Stimulated activated naive B cell treated with anti-CD40 and anti-IgM and Interleukin-4, amounts not matched to agents 10 μg/mL and 1 μg/mL and 100 μg/mL, for 72 hours (primary cell): ENCODE measurements at regions not wholly inside any gene's neighbourhood (a gene's known extent, or its start where the extent isn't known, plus 50 kb on each side); places are given as distances from the start of the nearest gene placed in this dataset.
A peak's percentile ranks its signal among the peaks of the same experiment; 100 is the strongest.
"Not testable (repeated sequence)": the region's sequence is repeated elsewhere in the genome, so short reads cannot be mapped to it uniquely, and the experiment has no call there.

Experiments used
- ATAC-seq, 2 donors: fragments of 150-1000 bp; cut with Tn5 transposase; replicated peaks; 2 replicates each; pipeline ENCODE4 v1.10.0; 2021; ENCODE audit warnings: moderate library complexity in 1 of 2
- DNase-seq: peaks from one replicate; pipeline ENCODE4 v3.0.0; 2021
- H3K27ac Mint-ChIP-seq: one replicate; pipeline ENCODE4 v1.8.0; 2022; ENCODE audit warnings: mild to moderate bottlenecking, mixed read lengths
- H3K27me3 Mint-ChIP-seq, 2 donors: one replicate each; pipeline ENCODE4 v1.8.0; 2022; ENCODE audit warnings: mixed read lengths in 2 of 2
- H3K36me3 Mint-ChIP-seq, 2 donors: one replicate each; pipeline ENCODE4 v1.8.0; 2022; ENCODE audit warnings: mixed read lengths in 2 of 2, mild to moderate bottlenecking in 1 of 2
- H3K4me1 Mint-ChIP-seq, 2 donors: one replicate each; pipeline ENCODE4 v1.8.0; 2022; ENCODE audit warnings: mixed read lengths in 2 of 2, mild to moderate bottlenecking in 1 of 2
- H3K4me3 Mint-ChIP-seq, 2 donors: one replicate each; pipeline ENCODE4 v1.8.0; 2022; ENCODE audit warnings: mild to moderate bottlenecking in 2 of 2, mixed read lengths in 2 of 2, moderate library complexity in 1 of 2
- H3K9me3 Mint-ChIP-seq, 2 donors: one replicate each; pipeline ENCODE4 v1.8.0; 2022; ENCODE audit warnings: mixed read lengths in 2 of 2, mild to moderate bottlenecking in 1 of 2

DNA sequence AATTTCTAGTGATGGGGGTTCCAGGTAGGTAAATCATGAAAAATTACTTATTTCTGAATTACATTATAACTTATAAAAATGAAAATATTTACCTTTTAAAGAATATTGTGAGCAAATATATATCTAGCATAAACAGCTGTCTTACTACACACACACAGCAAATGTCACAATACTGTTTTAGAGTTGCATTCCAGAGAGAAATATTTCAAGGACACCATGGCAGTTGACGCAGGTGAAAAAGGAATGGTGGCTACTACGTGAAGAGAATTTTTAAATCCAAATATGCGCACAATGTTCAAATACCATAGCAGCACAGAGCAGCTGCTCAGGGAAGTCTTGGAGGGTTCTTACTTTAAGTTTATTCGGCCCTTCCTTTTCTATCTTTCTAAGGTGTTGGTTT, 356.2 kb downstream of the CGGBP1 start:
- Mint-ChIP-seq H3K4me3 (no peak overlapping the region), H3K27ac (no peak overlapping the region), H3K27me3 (peaks cover 3 to 13% of the 10 kb centered on the region in 2 donors), H3K36me3 (no peaks in the 10 kb centered on the region), H3K9me3 (peaks cover 0 to 4% of the 10 kb centered on the region in 2 donors), H3K4me1 (peaks cover 2 to 5% of the 10 kb centered on the region in 2 donors)
- DNase-seq (no peak), ATAC-seq (no peak)

DNA sequence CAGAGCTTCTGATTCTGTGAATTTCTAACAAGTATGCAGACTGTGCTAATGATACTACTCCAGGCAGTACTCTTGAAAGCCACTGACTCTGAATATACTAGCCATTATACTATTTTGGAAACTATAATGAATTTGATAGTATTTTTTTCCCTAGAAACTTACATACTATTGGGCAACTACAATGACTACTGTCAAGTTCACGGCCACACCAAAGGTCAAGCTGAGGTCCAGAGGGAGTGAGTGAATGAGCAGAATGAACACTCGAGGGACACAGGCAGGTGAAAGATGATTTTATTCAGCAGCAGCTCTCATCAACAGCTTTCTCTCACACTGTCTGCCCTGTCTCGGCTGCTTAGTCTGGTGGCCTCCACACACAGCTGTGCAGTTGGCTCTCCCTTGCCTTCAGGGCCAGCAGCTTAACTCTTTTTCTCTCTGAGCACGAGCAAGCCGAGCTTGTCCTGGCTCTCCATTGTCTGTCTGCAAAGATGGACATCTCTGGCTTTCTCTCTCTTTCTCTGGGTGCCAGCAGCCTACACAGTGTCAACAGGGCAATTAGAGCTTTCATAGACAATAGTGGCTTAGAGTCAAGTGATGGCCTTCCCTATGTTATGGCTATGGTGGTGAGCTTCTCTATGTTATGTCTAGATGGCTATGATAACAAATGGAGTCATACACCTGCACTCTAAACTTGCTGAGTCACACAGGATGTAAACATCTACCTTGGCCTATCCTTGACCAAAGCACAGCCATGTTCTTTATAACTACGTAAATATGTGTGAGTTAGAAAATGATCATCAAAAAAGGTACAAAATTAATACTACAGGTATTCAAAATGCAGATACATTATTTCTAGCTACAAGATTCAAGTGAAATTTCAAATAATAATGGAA, 362.4 kb downstream of the CGGBP1 start:
- no peaks in the 10 kb centered on the region for H3K4me1 Mint-ChIP-seq

GRCh38 chr3:87694678-87695077, 364.1 kb downstream of the CGGBP1 start:
- H3K9me3 Mint-ChIP-seq, result peaks cover 0 to 4% of the 10 kb centered on the region in 2 donors
- H3K4me1 Mint-ChIP-seq, result no peaks in the 10 kb centered on the region
- H3K4me3 Mint-ChIP-seq, result no peak overlapping the region

More for the DNA sequence above, 362.4 kb downstream of the CGGBP1 start:
- H3K27ac Mint-ChIP-seq, result peak overlapping the region; percentile 52
- H3K9me3 Mint-ChIP-seq, result peaks cover 0 to 4% of the 10 kb centered on the region in 2 donors
- no peaks in the 10 kb centered on the region for H3K36me3 Mint-ChIP-seq
- DNase-seq, result no peak
- peaks cover 0 to 5% of the 10 kb centered on the region in 2 donors for H3K27me3 Mint-ChIP-seq
- ATAC-seq, result no peak
- H3K4me3 Mint-ChIP-seq, result no peak overlapping the region

GRCh38 chr3:87691109-87691508, 367.7 kb downstream of the CGGBP1 start:
- Mint-ChIP-seq H3K27me3 (no peaks in the 10 kb centered on the region), H3K4me3 (no peak overlapping the region), H3K36me3 (no peaks in the 10 kb centered on the region), H3K9me3 (peaks cover 0 to 1% of the 10 kb centered on the region in 2 donors), H3K4me1 (no peaks in the 10 kb centered on the region), H3K27ac (no peak overlapping the region)
- ATAC-seq, result no peak
- DNase-seq, result no peak

More at GRCh38 chr3:87694678-87695077, 364.1 kb downstream of the CGGBP1 start:
- peaks cover 0 to 5% of the 10 kb centered on the region in 2 donors for H3K27me3 Mint-ChIP-seq
- no peak for DNase-seq
- H3K27ac Mint-ChIP-seq, result no peak overlapping the region
- ATAC-seq, result no peak
- H3K36me3 Mint-ChIP-seq, result no peaks in the 10 kb centered on the region

DNA sequence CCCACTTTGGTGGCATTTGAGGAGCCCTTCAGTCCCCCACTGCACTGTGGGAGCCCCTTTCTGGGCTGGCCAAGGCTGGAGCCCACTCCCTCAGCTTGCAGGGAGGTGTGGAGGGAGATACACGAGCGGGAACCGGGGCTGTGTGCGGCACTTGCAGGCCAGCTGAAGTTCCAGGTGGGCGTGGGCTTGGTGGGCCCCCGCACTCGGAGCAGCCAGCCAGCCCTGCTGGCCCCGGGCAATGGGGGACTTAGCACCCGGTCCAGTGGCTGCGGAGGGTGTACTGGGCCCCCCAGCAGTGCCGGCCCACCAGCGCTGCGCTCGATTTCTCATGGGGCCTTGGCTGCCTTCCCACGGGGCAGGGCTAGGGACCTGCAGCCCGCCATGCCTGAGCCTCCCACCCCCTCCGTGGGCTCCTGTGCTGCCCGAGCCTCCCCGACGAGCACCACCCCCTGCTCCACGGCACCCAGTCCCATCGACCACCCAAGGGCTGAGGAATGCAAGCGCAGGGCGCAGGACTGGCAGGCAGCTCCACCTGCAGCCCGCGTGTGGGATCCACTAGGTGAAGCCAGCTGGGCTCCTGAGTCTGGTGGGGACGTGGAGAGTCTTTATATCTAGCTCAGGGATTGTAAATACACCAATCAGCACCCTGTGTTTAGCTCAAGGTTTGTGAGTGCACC, 379.7 kb downstream of the CGGBP1 start:
- not testable (repeated sequence) for DNase-seq, H3K36me3 Mint-ChIP-seq, H3K4me3 Mint-ChIP-seq, H3K27ac Mint-ChIP-seq, ATAC-seq, H3K9me3 Mint-ChIP-seq, H3K4me1 Mint-ChIP-seq
- peaks cover 21 to 31% of the 10 kb centered on the region in 2 donors for H3K27me3 Mint-ChIP-seq

GRCh38 chr3:87674397-87675161, 384.2 kb downstream of the CGGBP1 start:
- peaks cover 28 to 35% of the 10 kb centered on the region in 2 donors for H3K27me3 Mint-ChIP-seq
- H3K36me3 Mint-ChIP-seq, result no peaks in the 10 kb centered on the region
- H3K27ac Mint-ChIP-seq, result peak overlapping the region; percentile 70
- ATAC-seq (peak; percentile 99 to 100), DNase-seq (peak; percentile 50)
- peaks cover 8 to 9% of the 10 kb centered on the region in 2 donors for H3K4me1 Mint-ChIP-seq
- H3K9me3 Mint-ChIP-seq, result no peaks in the 10 kb centered on the region
- H3K4me3 Mint-ChIP-seq, result no peak overlapping the region

- no peaks in the 10 kb centered on the region for H3K9me3 Mint-ChIP-seq
- no peak overlapping the region for H3K4me3 Mint-ChIP-seq
- DNase-seq (no peak), ATAC-seq (no peak)
- H3K36me3 Mint-ChIP-seq, result no peaks in the 10 kb centered on the region
- H3K27me3 Mint-ChIP-seq, result peaks cover 27 to 43% of the 10 kb centered on the region in 2 donors
- H3K4me1 Mint-ChIP-seq, result peaks cover 8 to 9% of the 10 kb centered on the region in 2 donors
- H3K27ac Mint-ChIP-seq, result no peak overlapping the region
These were observed 385.7 kb downstream of the CGGBP1 start for GRCh38 chr3:87673132-87673531.

DNA sequence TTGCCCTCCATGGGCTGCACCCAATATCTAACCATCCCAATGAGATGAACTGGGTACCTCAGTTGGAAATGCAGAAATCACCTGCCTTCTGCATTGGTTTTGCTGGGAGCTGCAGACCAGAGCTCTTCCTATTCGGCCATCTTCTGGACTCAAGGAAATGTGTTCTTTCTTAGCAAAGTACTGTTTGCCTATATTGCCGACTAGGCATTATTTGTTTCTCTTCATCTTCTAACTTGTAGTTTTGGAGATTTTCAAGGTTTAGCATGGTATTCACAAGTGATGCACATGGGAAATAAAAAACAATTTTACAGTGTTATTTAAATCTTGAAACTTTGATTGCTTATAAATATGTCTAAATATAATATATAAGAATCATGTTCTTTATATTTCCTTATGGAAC, 377.8 kb upstream of the POU1F1 start:
- Mint-ChIP-seq H3K9me3 (peaks cover 2 to 3% of the 10 kb centered on the region in 2 donors), H3K4me1 (no peaks in the 10 kb centered on the region), H3K27ac (no peak overlapping the region), H3K27me3 (peaks cover 8 to 33% of the 10 kb centered on the region in 2 donors), H3K4me3 (no peak overlapping the region), H3K36me3 (no peaks in the 10 kb centered on the region)
- ATAC-seq, result no peak
- no peak for DNase-seq

DNA sequence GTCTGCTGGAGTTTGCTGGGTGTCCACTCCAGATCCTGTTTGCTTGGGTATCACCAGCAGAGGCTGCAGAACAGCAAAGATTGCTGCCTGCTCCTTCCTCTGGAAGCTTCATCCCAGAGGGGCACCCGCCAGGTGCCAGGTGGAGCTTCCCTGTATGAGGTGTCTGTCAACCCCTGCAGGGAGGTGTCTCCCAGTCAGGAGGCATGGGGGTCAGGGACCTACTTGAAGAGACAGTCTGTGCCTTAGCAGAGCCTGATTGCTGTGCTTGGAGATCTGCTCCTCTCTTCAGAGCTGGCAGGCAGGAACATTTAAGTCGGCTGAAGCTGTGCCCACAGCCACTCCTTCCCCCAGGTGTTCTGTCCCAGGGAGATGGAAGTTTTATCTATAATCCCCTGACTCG, 376.8 kb upstream of the POU1F1 start:
- not testable (repeated sequence) for H3K4me3 Mint-ChIP-seq, ATAC-seq, H3K4me1 Mint-ChIP-seq, H3K9me3 Mint-ChIP-seq, H3K27ac Mint-ChIP-seq, DNase-seq, H3K36me3 Mint-ChIP-seq
- H3K27me3 Mint-ChIP-seq, result peaks cover 8 to 32% of the 10 kb centered on the region in 2 donors

DNA sequence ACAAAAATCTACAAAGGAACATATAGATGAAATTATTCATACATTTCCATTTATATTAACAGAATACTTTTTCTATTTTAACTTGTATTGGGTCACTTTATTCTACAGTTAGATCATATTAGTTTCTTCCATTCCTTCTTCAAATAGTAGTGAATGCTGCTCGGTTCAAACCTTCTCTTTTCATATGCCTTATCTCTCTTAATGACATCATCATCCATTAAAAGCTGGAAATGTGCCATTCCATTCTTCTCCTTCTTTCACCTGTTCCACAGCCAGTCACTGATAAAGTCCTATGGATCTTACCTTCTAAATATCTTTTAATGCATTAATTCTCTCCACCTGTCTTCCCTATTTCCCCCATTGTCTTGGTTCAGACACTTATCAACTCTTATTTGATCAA, 358.0 kb upstream of the POU1F1 start:
- H3K4me1 Mint-ChIP-seq, result no peaks in the 10 kb centered on the region
- H3K27me3 Mint-ChIP-seq, result peaks cover 0 to 5% of the 10 kb centered on the region in 2 donors
- no peak for ATAC-seq
- no peak overlapping the region for H3K27ac Mint-ChIP-seq
- H3K9me3 Mint-ChIP-seq, result peaks cover 0 to 6% of the 10 kb centered on the region in 2 donors
- DNase-seq, result no peak
- H3K4me3 Mint-ChIP-seq, result no peak overlapping the region
- no peaks in the 10 kb centered on the region for H3K36me3 Mint-ChIP-seq

DNA sequence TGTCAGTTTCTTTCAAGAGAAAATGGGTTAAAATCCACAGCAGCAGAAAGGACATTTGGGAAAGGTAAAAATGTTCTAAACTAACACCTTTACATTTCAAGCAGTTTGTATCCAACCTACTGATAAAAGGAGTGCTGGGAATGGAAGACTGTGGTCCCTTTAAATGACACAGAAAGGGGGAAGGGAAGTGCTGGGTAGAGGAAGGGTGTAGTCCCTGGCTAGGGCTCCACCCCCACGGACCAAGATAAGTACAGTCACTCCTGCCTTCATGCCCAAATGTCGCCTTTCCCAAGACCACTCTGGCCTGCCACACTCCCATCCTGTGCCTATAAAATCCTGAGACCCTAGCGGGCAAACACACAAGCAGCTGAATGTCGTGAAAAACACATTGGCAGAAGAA, 350.9 kb upstream of the POU1F1 start:
- Mint-ChIP-seq H3K27ac (no peak overlapping the region), H3K4me1 (no peaks in the 10 kb centered on the region), H3K9me3 (peaks cover 0 to 4% of the 10 kb centered on the region in 2 donors), H3K36me3 (no peaks in the 10 kb centered on the region), H3K4me3 (no peak overlapping the region), H3K27me3 (peaks cover 0 to 5% of the 10 kb centered on the region in 2 donors)
- ATAC-seq (no peak), DNase-seq (no peak)

- Mint-ChIP-seq H3K36me3 (no peaks in the 10 kb centered on the region), H3K4me3 (no peak overlapping the region), H3K4me1 (no peaks in the 10 kb centered on the region), H3K9me3 (peaks cover 0 to 4% of the 10 kb centered on the region in 2 donors), H3K27ac (no peak overlapping the region), H3K27me3 (peaks cover 0 to 4% of the 10 kb centered on the region in 2 donors)
- no peak for DNase-seq
- ATAC-seq, result no peak
These were observed 350.2 kb upstream of the POU1F1 start for GRCh38 chr3:87626546-87626945.

DNA sequence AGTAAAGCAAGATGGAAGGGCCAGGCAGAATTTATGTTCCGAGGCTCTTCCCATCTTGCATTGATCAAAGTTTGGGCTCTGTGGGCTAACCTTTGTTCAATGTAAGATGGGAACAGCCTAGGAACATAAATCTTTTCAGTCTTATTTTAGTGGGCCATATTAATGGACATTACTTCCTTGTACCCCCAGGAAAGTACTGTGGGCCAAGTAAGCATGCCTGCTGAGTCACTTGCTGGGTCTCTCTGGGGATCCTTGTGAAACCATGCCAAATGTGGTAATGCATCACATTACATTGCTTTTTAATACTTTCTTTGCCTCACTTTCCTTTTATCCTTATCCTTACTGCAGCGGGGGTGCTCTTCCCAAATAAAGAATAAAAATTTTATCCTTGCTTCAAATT, 349.5 kb upstream of the POU1F1 start:
- H3K4me3 Mint-ChIP-seq, result no peak overlapping the region
- DNase-seq, result no peak
- no peaks in the 10 kb centered on the region for H3K36me3 Mint-ChIP-seq
- no peaks in the 10 kb centered on the region for H3K27me3 Mint-ChIP-seq
- H3K27ac Mint-ChIP-seq, result no peak overlapping the region
- no peak for ATAC-seq
- H3K9me3 Mint-ChIP-seq, result no peaks in the 10 kb centered on the region
- H3K4me1 Mint-ChIP-seq, result no peaks in the 10 kb centered on the region

DNA sequence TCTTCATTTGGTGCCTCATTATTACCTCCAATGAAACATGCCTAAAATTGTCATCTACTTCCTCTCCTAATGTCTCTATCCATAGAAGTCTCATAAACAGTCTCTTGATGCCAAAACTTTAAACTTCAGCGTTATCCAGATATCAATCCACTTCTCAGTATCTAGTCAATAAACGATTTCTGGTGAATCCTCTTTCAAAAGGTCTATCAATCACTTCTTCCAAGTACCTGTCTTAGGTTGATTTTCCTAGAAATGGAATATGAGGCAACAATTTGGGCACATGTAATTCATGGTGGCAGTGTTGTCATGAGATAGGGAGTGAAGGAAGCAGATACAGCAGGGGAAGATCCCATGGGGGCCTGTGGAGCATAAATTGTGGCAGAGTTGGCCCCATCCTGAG, 348.5 kb upstream of the POU1F1 start:
- no peaks in the 10 kb centered on the region for H3K27me3 Mint-ChIP-seq
- no peak for ATAC-seq

More for the DNA sequence above, 348.5 kb upstream of the POU1F1 start:
- Mint-ChIP-seq H3K4me3 (no peak overlapping the region), H3K27ac (no peak overlapping the region), H3K9me3 (no peaks in the 10 kb centered on the region), H3K4me1 (no peaks in the 10 kb centered on the region), H3K36me3 (no peaks in the 10 kb centered on the region)
- no peak for DNase-seq
